ENCODE measurements at regions not wholly inside any gene's neighbourhood (a gene's known extent, or its start where the extent isn't known, plus 50 kb on each side); places are given as distances from the start of the nearest gene placed in this dataset.

GRCh38 chr5:78720997-78721396 is 72.4 kb upstream of the LHFPL2 start:
- H3K4me3 ChIP-seq (ENCODE audit: insufficient read depth, low read depth, low read length), result no peak overlapping the region
- no peak for TF ChIP-seq CTCF (IDR thresholded peaks at IDR 0.05; ENCODE audit: insufficient read depth, low read depth, low read length)
- TF ChIP-seq EZH2 (IDR thresholded peaks at IDR 0.05; ENCODE audit: insufficient read depth, low read length), result no peak
- DNase-seq (ENCODE audit: low read depth) (no peak), FAIRE-seq (no peak)
- Mint-ChIP-seq H3K4me3 (ENCODE audit: unreplicated experiment) (no peak overlapping the region), H3K36me3 (ENCODE audit: low read depth, unreplicated experiment) (no peaks in the 10 kb centered on the region), H3K9me3 (ENCODE audit: unreplicated experiment) (no peaks in the 10 kb centered on the region), H3K4me1 (ENCODE audit: low read depth, unreplicated experiment) (peaks cover 18% of the 10 kb centered on the region), H3K27me3 (ENCODE audit: low read depth, unreplicated experiment) (peaks cover 1% of the 10 kb centered on the region), H3K27ac (ENCODE audit: unreplicated experiment) (no peak overlapping the region)
- H3K27me3 ChIP-seq (ENCODE audit: insufficient read depth, low read length), result no peaks in the 10 kb centered on the region
- no peak overlapping the region for H3K4me2 ChIP-seq (ENCODE audit: low read length)
- no peak overlapping the region for H2AFZ ChIP-seq (ENCODE audit: low read depth, low read length)
- H3K4me1 ChIP-seq (ENCODE audit: insufficient read depth, low read length), result peaks cover 13% of the 10 kb centered on the region
- H3K79me2 ChIP-seq (ENCODE audit: insufficient read depth, low read length), result no peaks in the 10 kb centered on the region
- H4K20me1 ChIP-seq (ENCODE audit: insufficient read depth, low read length), result no peaks in the 10 kb centered on the region
- no peak overlapping the region for H3K9ac ChIP-seq (ENCODE audit: low read length)
- H3K27ac ChIP-seq (ENCODE audit: low read depth, low read length), result no peak overlapping the region
- no peaks in the 10 kb centered on the region for H3K36me3 ChIP-seq (ENCODE audit: insufficient read depth, low read length)
- H3K9me3 ChIP-seq (ENCODE audit: insufficient read depth, low read depth, low read length), result no peaks in the 10 kb centered on the region

- FAIRE-seq, result no peak
- no peak overlapping the region for H3K9ac ChIP-seq (ENCODE audit: low read length)
- DNase-seq (ENCODE audit: low read depth), result no peak
- no peak overlapping the region for H2AFZ ChIP-seq (ENCODE audit: low read depth, low read length)
- TF ChIP-seq CTCF (IDR thresholded peaks at IDR 0.05; ENCODE audit: insufficient read depth, low read depth, low read length), result no peak
- no peak for TF ChIP-seq EZH2 (IDR thresholded peaks at IDR 0.05; ENCODE audit: insufficient read depth, low read length)
- no peak overlapping the region for H3K27ac ChIP-seq (ENCODE audit: low read depth, low read length)
- H3K27me3 ChIP-seq (ENCODE audit: insufficient read depth, low read length), result no peaks in the 10 kb centered on the region
- Mint-ChIP-seq H3K36me3 (ENCODE audit: low read depth, unreplicated experiment) (no peaks in the 10 kb centered on the region), H3K4me1 (ENCODE audit: low read depth, unreplicated experiment) (peaks cover 19% of the 10 kb centered on the region), H3K27me3 (ENCODE audit: low read depth, unreplicated experiment) (peaks cover 1% of the 10 kb centered on the region), H3K9me3 (ENCODE audit: unreplicated experiment) (no peaks in the 10 kb centered on the region), H3K4me3 (ENCODE audit: unreplicated experiment) (no peak overlapping the region), H3K27ac (ENCODE audit: unreplicated experiment) (no peak overlapping the region)
- H3K4me2 ChIP-seq (ENCODE audit: low read length), result no peak overlapping the region
- no peaks in the 10 kb centered on the region for H3K36me3 ChIP-seq (ENCODE audit: insufficient read depth, low read length)
- H3K9me3 ChIP-seq (ENCODE audit: insufficient read depth, low read depth, low read length), result no peaks in the 10 kb centered on the region
- H4K20me1 ChIP-seq (ENCODE audit: insufficient read depth, low read length), result no peaks in the 10 kb centered on the region
- H3K4me1 ChIP-seq (ENCODE audit: insufficient read depth, low read length), result peaks cover 15% of the 10 kb centered on the region
- H3K79me2 ChIP-seq (ENCODE audit: insufficient read depth, low read length), result no peaks in the 10 kb centered on the region
- no peak overlapping the region for H3K4me3 ChIP-seq (ENCODE audit: insufficient read depth, low read depth, low read length)
These were observed 71.8 kb upstream of the LHFPL2 start for GRCh38 chr5:78720227-78720985.

- Histone ChIP-seq H3K27ac (ENCODE audit: low read depth, low read length) (no peak overlapping the region), H3K4me3 (ENCODE audit: insufficient read depth, low read depth, low read length) (no peak overlapping the region), H3K4me2 (ENCODE audit: low read length) (no peak overlapping the region), H3K9me3 (ENCODE audit: insufficient read depth, low read depth, low read length) (no peaks in the 10 kb centered on the region), H3K4me1 (ENCODE audit: insufficient read depth, low read length) (peaks cover 15% of the 10 kb centered on the region), H3K36me3 (ENCODE audit: insufficient read depth, low read length) (no peaks in the 10 kb centered on the region), H3K27me3 (ENCODE audit: insufficient read depth, low read length) (no peaks in the 10 kb centered on the region), H4K20me1 (ENCODE audit: insufficient read depth, low read length) (no peaks in the 10 kb centered on the region), H3K79me2 (ENCODE audit: insufficient read depth, low read length) (no peaks in the 10 kb centered on the region), H3K9ac (ENCODE audit: low read length) (no peak overlapping the region), H2AFZ (ENCODE audit: low read depth, low read length) (no peak overlapping the region)
- H3K9me3 Mint-ChIP-seq (ENCODE audit: unreplicated experiment), result no peaks in the 10 kb centered on the region
- no peak overlapping the region for H3K27ac Mint-ChIP-seq (ENCODE audit: unreplicated experiment)
- peaks cover 1% of the 10 kb centered on the region for H3K27me3 Mint-ChIP-seq (ENCODE audit: low read depth, unreplicated experiment)
- H3K4me3 Mint-ChIP-seq (ENCODE audit: unreplicated experiment), result no peak overlapping the region
- H3K36me3 Mint-ChIP-seq (ENCODE audit: low read depth, unreplicated experiment), result no peaks in the 10 kb centered on the region
- DNase-seq (ENCODE audit: low read depth) (no peak), FAIRE-seq (no peak)
- TF ChIP-seq CTCF (IDR thresholded peaks at IDR 0.05; ENCODE audit: insufficient read depth, low read depth, low read length) (no peak), EZH2 (IDR thresholded peaks at IDR 0.05; ENCODE audit: insufficient read depth, low read length) (no peak)
- peaks cover 19% of the 10 kb centered on the region for H3K4me1 Mint-ChIP-seq (ENCODE audit: low read depth, unreplicated experiment)
These were observed 71.1 kb upstream of the LHFPL2 start for GRCh38 chr5:78719504-78720219.

Data from astrocyte (in vitro differentiated cells and primary cell).